ENCODE measurements at regions not wholly inside any gene's neighbourhood (a gene's known extent, or its start where the extent isn't known, plus 50 kb on each side); places are given as distances from the start of the nearest gene placed in this dataset.

DNA sequence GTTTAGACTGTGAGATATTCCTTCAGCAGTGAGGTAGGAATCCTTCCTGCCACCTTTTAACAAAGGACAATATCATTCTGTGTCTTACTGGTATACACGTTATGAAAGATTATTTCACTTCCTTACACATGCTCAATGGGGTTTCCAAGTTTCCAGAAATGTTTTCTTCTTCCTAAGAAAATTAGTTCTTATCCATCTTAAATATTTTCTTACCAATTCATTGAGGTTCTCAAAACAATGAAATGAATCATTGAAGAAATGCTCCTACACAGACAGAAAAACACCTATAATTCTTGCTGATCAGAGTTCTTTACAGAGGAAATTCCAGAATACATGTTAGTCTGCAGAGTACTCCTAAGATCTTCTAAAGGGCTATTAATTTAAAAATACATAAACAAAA, 51.4 kb upstream of the SEC61G start:
- H3K27me3 ChIP-seq (replicated peaks; ENCODE audit: insufficient read depth, low read depth, low read length, poor library complexity) = no peaks in the 10 kb centered on the region
- H3K4me1 ChIP-seq (ENCODE audit: insufficient read depth, low read length, poor library complexity, severe bottlenecking) = peaks cover 5% of the 10 kb centered on the region
- H3K9me3 ChIP-seq (ENCODE audit: low read depth, low read length, poor library complexity, severe bottlenecking) = no peaks in the 10 kb centered on the region
- TF ChIP-seq EZH2 (IDR thresholded peaks at IDR 0.05; ENCODE audit: borderline replicate concordance, low read depth, low read length, poor library complexity, severe bottlenecking) = no peak
- no peak for TF ChIP-seq CTCF (conservative IDR thresholded peaks at IDR 0.05; ENCODE audit: low read depth, low read length)
- H3K36me3 ChIP-seq (ENCODE audit: insufficient read depth, low read length, poor library complexity, severe bottlenecking) = no peaks in the 10 kb centered on the region
- no peak overlapping the region for H3K27ac ChIP-seq (ENCODE audit: low read depth, low read length, poor library complexity, severe bottlenecking)
- CTCF ChIA-PET = no interaction called here
- intact Hi-C loops (cut with micrococcal nuclease; ENCODE audit: unreplicated experiment) = no loop called here
- H3K4me3 ChIP-seq (ENCODE audit: low read depth, low read length, poor library complexity, severe bottlenecking) = no peak overlapping the region
- POLR2A ChIA-PET (ENCODE audit: low non-redundant PET) = no interaction called here
- no peak for DNase-seq (ENCODE audit: low spot score)
- BruUV-seq (replicated peaks) = no TSS peak

GRCh38 chr7:54811041-54811845, 52.2 kb upstream of the SEC61G start:
- peak; percentile 39 for DNase-seq (ENCODE audit: low spot score)
- no peak for TF ChIP-seq EZH2 (IDR thresholded peaks at IDR 0.05; ENCODE audit: borderline replicate concordance, low read depth, low read length, poor library complexity, severe bottlenecking)
- no peak for TF ChIP-seq CTCF (conservative IDR thresholded peaks at IDR 0.05; ENCODE audit: low read depth, low read length)
- H3K4me3 ChIP-seq (ENCODE audit: low read depth, low read length, poor library complexity, severe bottlenecking) = no peak overlapping the region
- H3K27me3 ChIP-seq (replicated peaks; ENCODE audit: insufficient read depth, low read depth, low read length, poor library complexity) = no peaks in the 10 kb centered on the region
- no peak overlapping the region for H3K27ac ChIP-seq (ENCODE audit: low read depth, low read length, poor library complexity, severe bottlenecking)
- ChIA-PET CTCF (no interaction called here), POLR2A (ENCODE audit: low non-redundant PET) (no interaction called here)
- no TSS peak for BruUV-seq (replicated peaks)
- peaks cover 5% of the 10 kb centered on the region for H3K4me1 ChIP-seq (ENCODE audit: insufficient read depth, low read length, poor library complexity, severe bottlenecking)
- H3K36me3 ChIP-seq (ENCODE audit: insufficient read depth, low read length, poor library complexity, severe bottlenecking) = no peaks in the 10 kb centered on the region
- intact Hi-C loops (cut with micrococcal nuclease; ENCODE audit: unreplicated experiment) = no loop called here
- no peaks in the 10 kb centered on the region for H3K9me3 ChIP-seq (ENCODE audit: low read depth, low read length, poor library complexity, severe bottlenecking)

DNA sequence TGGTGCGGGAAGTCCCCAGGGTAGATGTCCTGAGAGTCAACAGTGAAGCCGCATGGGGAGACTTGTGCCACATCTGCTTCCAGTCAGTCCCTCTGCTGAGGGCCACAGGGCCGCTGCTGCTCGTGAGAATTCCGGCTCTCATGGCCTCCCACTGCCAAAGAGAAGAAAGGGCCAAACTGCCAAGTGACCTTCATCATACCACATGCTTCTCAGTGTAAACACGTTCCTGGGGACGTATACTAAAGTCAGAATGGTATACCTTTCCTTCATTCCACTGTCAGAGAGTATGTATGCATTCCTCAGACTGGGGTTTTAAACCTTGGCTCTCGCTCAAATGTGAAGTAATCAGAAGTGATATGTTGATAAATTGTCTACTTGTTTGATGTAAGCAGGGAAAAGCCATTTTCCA, 52.8 kb upstream of the SEC61G start:
- Histone ChIP-seq H3K4me3 (ENCODE audit: low read depth, low read length, poor library complexity, severe bottlenecking) (no peak overlapping the region), H3K9me3 (ENCODE audit: low read depth, low read length, poor library complexity, severe bottlenecking) (no peaks in the 10 kb centered on the region), H3K27ac (ENCODE audit: low read depth, low read length, poor library complexity, severe bottlenecking) (no peak overlapping the region), H3K27me3 (replicated peaks; ENCODE audit: insufficient read depth, low read depth, low read length, poor library complexity) (no peaks in the 10 kb centered on the region), H3K4me1 (ENCODE audit: insufficient read depth, low read length, poor library complexity, severe bottlenecking) (peaks cover 5% of the 10 kb centered on the region), H3K36me3 (ENCODE audit: insufficient read depth, low read length, poor library complexity, severe bottlenecking) (no peaks in the 10 kb centered on the region)
- ChIA-PET POLR2A (ENCODE audit: low non-redundant PET) (no interaction called here), CTCF (no interaction called here)
- BruUV-seq (replicated peaks) = no TSS peak
- intact Hi-C loops (cut with micrococcal nuclease; ENCODE audit: unreplicated experiment) = no loop called here
- TF ChIP-seq EZH2 (IDR thresholded peaks at IDR 0.05; ENCODE audit: borderline replicate concordance, low read depth, low read length, poor library complexity, severe bottlenecking) = no peak
- TF ChIP-seq CTCF (conservative IDR thresholded peaks at IDR 0.05; ENCODE audit: low read depth, low read length) = no peak
- no peak for DNase-seq (ENCODE audit: low spot score)

Data from A673 (cell line).